GM19351 (cell line): ENCODE measurements at regions not wholly inside any gene's neighbourhood (a gene's known extent, or its start where the extent isn't known, plus 50 kb on each side); places are given as distances from the start of the nearest gene placed in this dataset.
A peak's percentile ranks its signal among the peaks of the same experiment; 100 is the strongest.
"Not testable (repeated sequence)": the region's sequence is repeated elsewhere in the genome, so short reads cannot be mapped to it uniquely, and the experiment has no call there.

ENCODE experiments used
- ATAC-seq: cut with Tn5 transposase; IDR thresholded peaks from one replicate; pipeline ENCODE4 v1.9.1; 2021; ENCODE audit warnings: mild to moderate bottlenecking, moderate library complexity; ENCODE audit not compliant: unreplicated experiment

DNA sequence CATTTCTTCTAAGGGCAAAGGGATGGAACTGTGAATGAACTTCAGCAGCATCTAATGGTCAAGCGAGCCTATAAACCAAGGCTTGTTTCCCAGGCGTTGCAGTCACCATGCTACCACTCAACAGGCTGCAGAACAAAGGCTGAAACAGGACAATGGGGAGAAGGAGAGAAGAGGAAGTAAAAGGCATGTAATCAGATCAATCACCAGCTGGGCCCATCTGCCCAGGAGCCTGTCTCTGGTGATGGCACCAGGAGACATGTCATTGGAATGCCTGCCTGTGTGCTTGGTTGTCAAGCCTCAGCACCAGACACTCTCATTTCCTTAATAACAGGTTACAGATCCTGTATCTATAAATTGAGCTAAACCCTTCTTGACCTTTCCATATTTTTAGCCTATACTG lies 81.7 kb upstream of the UMPS start:
- no peak for ATAC-seq

DNA sequence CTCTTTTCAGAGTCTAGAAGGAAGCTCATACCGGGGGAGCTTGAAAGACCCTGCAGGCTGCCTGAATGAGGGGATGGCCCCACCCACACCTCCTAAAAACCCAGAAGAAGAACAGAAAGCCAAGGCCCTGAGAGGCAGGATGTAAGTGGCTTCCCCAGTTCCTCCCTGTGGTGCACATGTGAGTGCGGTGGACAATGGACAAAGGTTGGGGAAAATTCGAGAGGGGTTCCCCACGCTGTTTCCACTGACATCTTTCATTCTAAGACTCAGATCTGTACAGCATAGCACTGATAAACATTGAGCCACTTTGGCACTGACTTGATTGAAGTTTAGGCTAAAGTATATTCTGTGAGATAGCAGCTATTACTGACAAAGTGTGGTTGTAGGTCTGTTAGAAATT lies 79.5 kb upstream of the UMPS start:
- ATAC-seq, result peak; percentile 59

DNA sequence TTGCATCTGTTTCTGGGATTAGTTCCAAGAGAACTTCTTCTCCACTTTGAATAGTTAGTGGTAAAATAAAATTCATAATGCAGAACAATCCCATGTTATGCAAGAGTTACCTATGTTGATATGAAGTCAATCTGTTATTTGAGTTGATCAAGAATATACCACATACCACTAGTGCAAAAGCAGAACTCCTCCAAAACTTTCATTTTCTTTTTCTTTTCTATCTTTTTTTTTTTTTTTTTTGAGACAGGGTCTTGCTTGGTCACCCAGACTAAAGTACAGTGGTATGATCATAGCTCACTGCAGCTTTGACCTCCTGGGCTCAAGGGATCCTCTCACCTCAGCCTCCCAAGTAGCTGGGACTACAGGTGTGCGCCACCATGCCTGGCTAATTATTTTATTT lies 78.8 kb upstream of the UMPS start:
- not testable (repeated sequence) for ATAC-seq

DNA sequence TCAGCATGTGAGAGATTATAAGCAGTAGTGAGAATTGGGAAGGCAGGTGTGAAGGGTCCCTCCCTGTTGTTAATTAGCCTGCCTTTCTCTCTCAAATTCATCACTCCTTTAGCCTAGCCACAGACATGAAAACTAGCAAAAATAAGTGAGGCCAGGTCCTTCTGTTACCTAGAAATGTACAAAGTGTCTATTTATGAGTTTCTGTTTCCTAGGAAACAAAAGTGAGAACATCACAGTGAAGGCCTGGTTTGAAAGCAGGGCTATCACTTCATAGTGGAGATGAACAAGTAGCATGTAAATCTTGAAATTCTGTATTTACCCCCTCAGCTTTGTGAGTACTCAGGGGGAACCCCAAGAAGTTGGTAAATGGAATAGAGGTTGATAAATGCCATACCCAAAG lies 78.2 kb upstream of the UMPS start:
- ATAC-seq, result peak; percentile 48

DNA sequence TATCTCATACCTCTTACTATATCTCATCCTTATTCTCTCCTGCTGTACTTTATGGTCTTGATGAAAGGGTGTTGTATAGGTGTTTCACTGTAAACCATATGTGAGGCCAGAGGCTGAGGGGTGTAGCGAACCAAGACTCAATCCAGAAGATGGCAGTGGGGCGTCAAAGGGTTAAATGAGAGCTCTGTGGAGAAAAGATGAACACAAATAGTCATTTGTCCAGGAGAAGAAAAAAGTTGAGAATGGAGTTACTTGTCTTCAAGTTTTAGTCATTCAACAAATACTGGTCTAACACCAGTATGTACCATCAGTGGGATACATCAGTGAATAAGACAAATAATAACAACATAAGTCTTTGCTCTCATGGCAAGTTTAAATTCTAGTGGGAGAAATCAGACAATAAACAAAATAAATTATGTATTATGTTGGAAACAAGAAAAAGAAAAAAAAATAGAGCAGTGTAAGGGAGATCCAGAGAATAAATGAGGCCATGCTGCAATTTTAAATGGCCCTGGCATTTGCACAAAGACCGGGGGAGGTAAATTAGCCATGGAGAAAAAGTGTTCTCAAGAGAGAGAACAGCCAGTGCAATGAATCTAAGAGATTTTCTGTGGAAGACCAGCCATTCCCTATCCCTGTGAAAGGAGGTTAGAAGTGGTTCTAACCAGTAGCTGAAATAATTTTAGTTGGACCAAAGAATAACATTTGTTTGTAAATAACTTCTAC lies 77.0 kb upstream of the UMPS start:
- ATAC-seq, result no peak

DNA sequence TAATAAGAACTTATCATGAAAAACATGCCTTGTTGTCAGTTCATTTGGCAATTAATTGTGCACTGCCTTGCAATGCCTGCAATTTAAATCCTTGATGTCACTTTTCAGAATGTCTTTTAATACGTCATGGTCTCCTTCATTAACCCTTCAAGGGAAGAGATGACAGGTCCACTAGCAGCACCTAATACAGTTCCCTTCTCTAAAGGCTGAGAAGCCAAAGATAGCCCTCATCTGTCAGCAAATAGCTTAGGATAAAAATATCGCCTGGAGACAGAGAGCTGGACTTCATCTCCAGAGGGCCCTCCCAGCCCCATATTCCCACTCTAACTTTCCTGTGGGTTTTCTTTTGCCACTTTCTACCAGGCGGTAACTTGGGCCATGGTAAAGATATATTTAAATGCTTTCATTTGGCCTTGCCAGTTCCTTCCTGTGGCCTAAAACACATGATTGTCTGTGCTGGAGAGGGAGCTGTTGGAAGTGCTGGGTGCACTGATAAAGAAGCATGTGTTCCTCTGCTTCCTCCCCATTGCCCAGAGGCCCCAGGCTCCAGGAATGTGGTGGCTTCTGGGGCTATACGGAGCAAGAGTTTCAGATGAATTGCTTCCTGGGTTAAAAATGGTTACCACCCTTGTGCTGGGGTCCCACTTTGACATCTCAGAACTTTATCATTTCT lies 76.3 kb upstream of the UMPS start:
- ATAC-seq, result no peak

DNA sequence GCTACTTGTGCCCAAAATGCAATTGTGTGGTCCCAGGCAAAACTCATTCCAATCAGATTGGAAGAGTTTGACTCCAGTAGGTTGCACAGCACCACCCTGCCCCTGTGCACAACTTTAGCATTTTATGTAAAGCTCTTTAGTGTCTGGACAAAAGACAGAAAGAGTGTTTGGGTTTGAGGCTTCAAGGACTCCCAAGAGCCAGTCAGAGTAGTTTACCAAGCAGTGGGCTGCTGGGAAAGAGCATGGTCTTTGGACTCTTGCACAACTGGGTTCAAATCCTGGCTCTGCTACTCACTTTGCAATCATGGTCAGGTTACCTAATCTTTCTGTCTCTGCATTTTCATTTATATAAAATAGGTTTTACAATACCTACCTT lies 75.8 kb upstream of the UMPS start:
- ATAC-seq, result no peak

GRCh38 chr3:124656531-124656930 lies 73.7 kb upstream of the UMPS start:
- no peak for ATAC-seq

DNA sequence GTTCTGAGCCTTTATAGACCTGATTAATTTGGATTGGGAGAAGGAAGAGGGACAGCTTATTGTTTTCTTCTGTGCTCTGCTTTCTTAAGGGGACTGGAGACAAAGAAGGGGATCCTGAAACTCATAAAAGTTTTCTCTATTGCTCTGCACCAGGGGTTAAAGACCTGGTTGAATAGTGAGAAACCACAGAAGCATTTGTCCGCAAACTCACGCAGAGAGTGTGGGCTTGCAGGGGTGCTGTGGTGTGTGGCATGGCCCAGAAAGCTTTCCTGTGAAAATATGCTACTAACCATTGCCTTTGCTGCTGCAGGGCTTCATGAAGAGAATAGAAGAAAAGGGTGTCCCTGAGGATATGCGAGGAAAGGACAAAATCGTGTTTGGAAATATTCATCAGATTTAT lies 73.1 kb upstream of the UMPS start:
- ATAC-seq, result no peak

DNA sequence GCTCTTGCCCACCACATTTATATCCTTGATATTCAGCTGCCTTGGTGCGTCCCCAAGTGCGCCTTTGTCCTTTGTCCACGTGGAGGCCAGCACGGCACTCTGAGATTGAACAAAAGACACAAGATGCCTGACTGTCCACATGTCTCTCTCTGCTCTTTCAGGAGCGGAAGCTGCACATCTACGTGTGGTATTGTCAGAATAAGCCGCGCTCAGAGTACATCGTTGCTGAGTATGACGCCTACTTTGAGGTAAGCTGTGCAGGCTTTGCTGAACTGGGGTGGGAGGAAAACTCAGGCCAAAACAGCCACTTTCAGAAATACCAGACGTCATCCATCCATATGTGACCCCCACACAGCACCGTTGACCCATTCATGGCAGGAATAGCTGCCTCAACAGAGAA lies 72.0 kb upstream of the UMPS start:
- no peak for ATAC-seq

DNA sequence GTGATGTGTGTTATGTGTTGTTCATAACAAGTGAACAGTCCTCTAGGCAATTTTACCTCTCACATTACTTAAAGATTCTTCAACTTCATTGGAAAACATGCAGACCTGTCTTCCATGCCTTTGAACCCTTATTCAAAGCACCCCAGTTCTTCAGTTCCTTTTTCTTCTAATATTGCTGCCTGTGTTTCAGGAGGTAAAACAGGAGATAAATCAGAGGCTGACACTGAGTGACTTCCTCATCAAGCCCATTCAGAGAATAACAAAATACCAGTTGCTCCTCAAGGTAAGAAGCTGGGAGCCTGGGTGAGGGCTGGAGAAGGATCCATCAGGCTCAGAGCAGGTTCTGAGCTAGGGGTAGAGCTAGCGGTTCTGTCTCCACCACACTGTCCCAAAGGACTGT lies 71.1 kb upstream of the UMPS start:
- ATAC-seq, result no peak

- ATAC-seq, result no peak
Measured at GRCh38 chr3:124660599-124660998, 69.7 kb upstream of the UMPS start.

GRCh38 chr3:124663690-124664089 lies 66.6 kb upstream of the UMPS start:
- ATAC-seq, result no peak

- ATAC-seq, result no peak
Measured at GRCh38 chr3:124664804-124665203, 65.4 kb upstream of the UMPS start.

DNA sequence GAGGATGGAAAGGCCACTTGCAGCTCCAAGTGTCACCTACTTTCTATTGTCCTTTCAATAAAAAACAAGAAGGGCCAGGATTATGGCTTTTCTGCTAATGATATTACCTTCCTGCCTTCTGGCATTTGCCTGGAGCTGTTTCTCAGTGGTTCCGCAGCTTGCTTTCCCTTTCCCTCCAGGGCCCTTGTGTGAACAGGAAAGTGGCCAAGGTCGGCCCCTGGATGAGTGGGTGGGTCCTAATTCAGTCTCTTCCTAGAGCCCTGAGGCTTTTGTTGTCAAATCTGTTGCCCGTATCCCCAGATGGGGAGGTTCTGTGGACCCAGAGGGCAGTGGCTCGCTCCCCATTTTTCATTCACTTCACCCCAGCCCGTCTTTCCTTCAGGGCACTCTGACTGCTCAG lies 64.2 kb upstream of the UMPS start:
- ATAC-seq, result no peak

DNA sequence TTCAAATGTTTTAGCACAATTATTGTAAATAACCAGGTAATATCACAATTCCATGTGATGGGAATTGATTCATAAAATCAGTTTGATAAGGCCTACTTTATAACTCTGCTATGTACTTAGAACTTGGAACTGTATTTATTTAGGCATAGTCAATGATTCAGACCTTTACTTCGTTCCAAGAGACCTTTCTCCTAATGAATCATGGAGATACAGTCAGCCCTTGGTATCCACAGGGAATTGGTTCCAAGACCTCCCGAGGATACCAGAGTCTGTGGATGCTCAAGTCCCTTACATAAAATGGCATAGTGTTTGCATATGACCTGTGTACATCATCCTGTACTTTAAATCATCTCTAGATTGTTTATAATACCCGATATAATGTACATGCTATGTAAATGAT lies 60.8 kb upstream of the UMPS start:
- no peak for ATAC-seq

DNA sequence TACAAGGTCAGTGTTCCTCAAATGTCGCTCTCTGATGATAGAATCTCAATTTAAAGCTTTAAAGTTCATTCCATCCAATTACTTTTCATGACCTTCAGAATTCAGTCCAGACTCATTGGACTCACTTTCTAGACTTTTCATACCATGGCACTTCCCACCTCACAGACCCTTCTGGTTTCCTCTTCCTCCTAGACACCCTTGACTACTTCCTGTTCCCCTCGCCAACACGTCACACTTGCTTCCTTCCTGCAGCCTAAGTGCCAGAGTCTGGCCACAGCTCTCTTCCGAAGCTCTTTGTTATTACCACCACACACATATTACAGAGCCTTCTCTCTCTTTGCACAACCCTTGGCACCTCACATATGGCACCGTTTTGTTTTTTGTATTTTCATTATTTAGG lies 59.1 kb upstream of the UMPS start:
- ATAC-seq, result no peak

- no peak for ATAC-seq
Measured at GRCh38 chr3:124674336-124674735, 55.9 kb upstream of the UMPS start.

- ATAC-seq, result no peak
Measured at GRCh38 chr3:124676236-124676635, 54.0 kb upstream of the UMPS start.

- no peak for ATAC-seq
Measured at GRCh38 chr3:124679048-124679638, 51.1 kb upstream of the UMPS start.
